Spleen (tissue), 7 donors: ENCODE measurements at regions not wholly inside any gene's neighbourhood (a gene's known extent, or its start where the extent isn't known, plus 50 kb on each side); places are given as distances from the start of the nearest gene placed in this dataset.

ENCODE experiments used
- CTCF ChIP-seq, 11 experiments: fragments of 200-600 bp in 7 of 11; fragments of 450-650 bp in 4 of 11; sonication (generic) in 4 of 11; IDR thresholded peaks in 8 of 11; conservative IDR thresholded peaks in 3 of 11; 1 replicate in 7 of 11; 2 replicates in 4 of 11; pipeline versions ENCODE4 v1.4.0 to v1.8.0; 2016 to 2021; ENCODE audit warnings: antibody characterized with exemption in 11 of 11, inconsistent platforms in 4 of 11, mild to moderate bottlenecking in 1 of 11
- POLR2A ChIP-seq, 3 donors: fragments of 450-650 bp; IDR thresholded peaks; one replicate each; pipeline ENCODE4 v1.5.1; 2017; ENCODE audit warnings: antibody characterized with exemption in 3 of 3, mild to moderate bottlenecking in 1 of 3
- POLR2AphosphoS5 ChIP-seq, 3 donors: sonication (generic); formaldehyde crosslinking; IDR thresholded peaks; one replicate each; pipeline ENCODE4 v1.5.1; 2017; ENCODE audit warnings: antibody characterized with exemption in 3 of 3
- donor health status: DM: no; HTN: no; CAD: no; lungs with moderate emphysema.
- donor health status: DM: no; HTN: no; CAD: no.
- donor health status: DM: no; HTN: no; CAD: no.

GRCh38 chr3:168322941-168323340 is 227.2 kb upstream of the GOLIM4 start:
- TF ChIP-seq POLR2AphosphoS5 (IDR thresholded peaks at IDR 0.05) (no peak), POLR2A (IDR thresholded peaks at IDR 0.05) (no peak), CTCF (IDR thresholded peaks at IDR 0.05 in 8 of 11, conservative IDR thresholded peaks at IDR 0.05 in 3 of 11) (no peak)
